Caco-2 (cell line): ENCODE measurements at regions not wholly inside any gene's neighbourhood (a gene's known extent, or its start where the extent isn't known, plus 50 kb on each side); places are given as distances from the start of the nearest gene placed in this dataset.

ENCODE experiments used
- BruUV-seq: library from RNA; stranded (reverse); fragments of 400-500 nt; replicated peaks from 2 replicates; lab custom pipeline; 2021; lab: Mats Ljungman, UMichigan
- CTCF ChIA-PET: fragments of 300-600 bp; sonication (Branson Sonifier 250); formaldehyde crosslinking; loops from one replicate; lab custom pipeline; 2022; ENCODE audit warnings: antibody characterized with exemption; lab: Charles Lee
- POLR2A ChIA-PET: fragments of 300-600 bp; sonication (Branson Sonifier 250); formaldehyde crosslinking; loops from one replicate; lab custom pipeline; 2022; ENCODE audit warnings: antibody characterized with exemption; lab: Charles Lee
- DNase-seq, 2 experiments: peaks; one replicate each; pipeline versions ENCODE4 v3.0.0 to v3.0.0-alpha.2; 2020 to 2022
- H3K27me3 ChIP-seq: replicated peaks from 2 replicates; pipeline ENCODE4 v1.6.0; 2011; ENCODE audit warnings: low read length; ENCODE audit not compliant: control insufficient read depth, insufficient read depth
- H3K36me3 ChIP-seq: 2 replicates; pipeline ENCODE4 v1.5.1; 2011; ENCODE audit warnings: low read length; ENCODE audit not compliant: control insufficient read depth, insufficient read depth
- H3K4me1 ChIP-seq: fragments of 250-450 bp; sonication (Bioruptor Pico); 2 replicates; pipeline ENCODE4 v1.5.1; 2020; ENCODE audit warnings: mild to moderate bottlenecking
- H3K4me3 ChIP-seq: 2 replicates; pipeline ENCODE4 v1.5.1; 2011; ENCODE audit warnings: low read depth, mild to moderate bottlenecking, control low read depth, low read length
- H3K9me3 ChIP-seq: fragments of 250-450 bp; sonication (Bioruptor Pico); 2 replicates; pipeline ENCODE4 v1.5.1; 2020; ENCODE audit warnings: mild to moderate bottlenecking, moderate library complexity
- H3K27ac Mint-ChIP-seq: one replicate; pipeline ENCODE4 v1.8.0; 2022; ENCODE audit warnings: mixed read lengths; ENCODE audit not compliant: unreplicated experiment
- H3K27me3 Mint-ChIP-seq: one replicate; pipeline ENCODE4 v1.8.0; 2022; ENCODE audit warnings: mixed read lengths; ENCODE audit not compliant: insufficient read depth, unreplicated experiment
- H3K36me3 Mint-ChIP-seq: one replicate; pipeline ENCODE4 v1.8.0; 2022; ENCODE audit warnings: mild to moderate bottlenecking, mixed read lengths; ENCODE audit not compliant: insufficient read depth, unreplicated experiment
- H3K4me1 Mint-ChIP-seq: one replicate; pipeline ENCODE4 v1.8.0; 2022; ENCODE audit warnings: low read depth, mixed read lengths; ENCODE audit not compliant: unreplicated experiment
- H3K4me3 Mint-ChIP-seq: one replicate; pipeline ENCODE4 v1.8.0; 2022; ENCODE audit warnings: mild to moderate bottlenecking, moderate library complexity, mixed read lengths; ENCODE audit not compliant: unreplicated experiment
- H3K9me3 Mint-ChIP-seq: one replicate; pipeline ENCODE4 v1.8.0; 2022; ENCODE audit warnings: mixed read lengths; ENCODE audit not compliant: unreplicated experiment
- CTCF ChIP-seq, 2 experiments: fragments of 200-600 bp in 1 of 2; IDR thresholded peaks; 1 replicate in 1 of 2; 2 replicates in 1 of 2; pipeline versions ENCODE4 v1.5.1 to v1.8.0; 2011 to 2022; ENCODE audit warnings: antibody characterized with exemption in 1 of 2, control low read depth in 1 of 2, inconsistent platforms in 1 of 2, low read depth in 1 of 2, low read length in 1 of 2, mild to moderate bottlenecking in 1 of 2, moderate library complexity in 1 of 2; ENCODE audit not compliant: insufficient read depth in 1 of 2, severe bottlenecking in 1 of 2, unreplicated experiment in 1 of 2
- intact Hi-C: fragments of 100-400 bp; cut with micrococcal nuclease; formaldehyde crosslinking; loops from one replicate; pipeline ENCODE4 v1.10.0; 2022; ENCODE audit not compliant: unreplicated experiment

GRCh38 chr1:55473661-55474060 lies 258.5 kb upstream of the USP24 start:
- TF ChIP-seq CTCF (IDR thresholded peaks at IDR 0.05; ENCODE audit: insufficient read depth in 1 of 2, low read depth in 1 of 2, low read length in 1 of 2, severe bottlenecking in 1 of 2, unreplicated experiment in 1 of 2) = no peak
- intact Hi-C loops = no loop called here
- H3K9me3 Mint-ChIP-seq = no peaks in the 10 kb centered on the region
- H3K4me3 Mint-ChIP-seq = no peak overlapping the region
- H3K4me1 Mint-ChIP-seq = no peaks in the 10 kb centered on the region
- BruUV-seq = no TSS peak
- Histone ChIP-seq H3K36me3 (no peaks in the 10 kb centered on the region), H3K27me3 (no peaks in the 10 kb centered on the region), H3K4me3 (no peak overlapping the region), H3K4me1 (no peaks in the 10 kb centered on the region), H3K9me3 (no peaks in the 10 kb centered on the region)
- ChIA-PET CTCF (no interaction called here), POLR2A (no interaction called here)
- DNase-seq = no peak
- no peak overlapping the region for H3K27ac Mint-ChIP-seq
- H3K27me3 Mint-ChIP-seq = no peaks in the 10 kb centered on the region
- peaks cover 4% of the 10 kb centered on the region for H3K36me3 Mint-ChIP-seq

GRCh38 chr1:55472784-55473183 lies 257.6 kb upstream of the USP24 start:
- Mint-ChIP-seq H3K4me1 (no peaks in the 10 kb centered on the region), H3K27me3 (no peaks in the 10 kb centered on the region), H3K4me3 (no peak overlapping the region), H3K36me3 (peaks cover under 1% of the 10 kb centered on the region), H3K9me3 (no peaks in the 10 kb centered on the region), H3K27ac (no peak overlapping the region)
- no peak for TF ChIP-seq CTCF (IDR thresholded peaks at IDR 0.05; ENCODE audit: insufficient read depth in 1 of 2, low read depth in 1 of 2, low read length in 1 of 2, severe bottlenecking in 1 of 2, unreplicated experiment in 1 of 2)
- CTCF ChIA-PET = no interaction called here
- intact Hi-C loops = no loop called here
- Histone ChIP-seq H3K27me3 (no peaks in the 10 kb centered on the region), H3K4me3 (no peak overlapping the region), H3K4me1 (no peaks in the 10 kb centered on the region), H3K9me3 (no peaks in the 10 kb centered on the region), H3K36me3 (no peaks in the 10 kb centered on the region)
- no peak for DNase-seq
- POLR2A ChIA-PET = no interaction called here
- no TSS peak for BruUV-seq

GRCh38 chr1:55472115-55472514 lies 257.0 kb upstream of the USP24 start:
- ChIA-PET POLR2A (no interaction called here), CTCF (no interaction called here)
- no peaks in the 10 kb centered on the region for H3K9me3 Mint-ChIP-seq
- intact Hi-C loops = no loop called here
- no peak overlapping the region for H3K27ac Mint-ChIP-seq
- H3K4me1 ChIP-seq = no peaks in the 10 kb centered on the region
- TF ChIP-seq CTCF (IDR thresholded peaks at IDR 0.05; ENCODE audit: insufficient read depth in 1 of 2, low read depth in 1 of 2, low read length in 1 of 2, severe bottlenecking in 1 of 2, unreplicated experiment in 1 of 2) = no peak
- H3K27me3 Mint-ChIP-seq = no peaks in the 10 kb centered on the region
- no peak overlapping the region for H3K4me3 ChIP-seq
- H3K27me3 ChIP-seq = no peaks in the 10 kb centered on the region
- H3K4me1 Mint-ChIP-seq = no peaks in the 10 kb centered on the region
- H3K36me3 ChIP-seq = no peaks in the 10 kb centered on the region
- no peaks in the 10 kb centered on the region for H3K36me3 Mint-ChIP-seq
- DNase-seq = no peak
- H3K4me3 Mint-ChIP-seq = no peak overlapping the region
- no peaks in the 10 kb centered on the region for H3K9me3 ChIP-seq
- no TSS peak for BruUV-seq
